HG02981 (cell line): ENCODE measurements at regions not wholly inside any gene's neighbourhood (a gene's known extent, or its start where the extent isn't known, plus 50 kb on each side); places are given as distances from the start of the nearest gene placed in this dataset.

ENCODE experiments used
- ATAC-seq: cut with Tn5 transposase; IDR thresholded peaks from one replicate; pipeline ENCODE4 v1.9.1; 2021; ENCODE audit warnings: mild to moderate bottlenecking, moderate library complexity; ENCODE audit not compliant: unreplicated experiment

DNA sequence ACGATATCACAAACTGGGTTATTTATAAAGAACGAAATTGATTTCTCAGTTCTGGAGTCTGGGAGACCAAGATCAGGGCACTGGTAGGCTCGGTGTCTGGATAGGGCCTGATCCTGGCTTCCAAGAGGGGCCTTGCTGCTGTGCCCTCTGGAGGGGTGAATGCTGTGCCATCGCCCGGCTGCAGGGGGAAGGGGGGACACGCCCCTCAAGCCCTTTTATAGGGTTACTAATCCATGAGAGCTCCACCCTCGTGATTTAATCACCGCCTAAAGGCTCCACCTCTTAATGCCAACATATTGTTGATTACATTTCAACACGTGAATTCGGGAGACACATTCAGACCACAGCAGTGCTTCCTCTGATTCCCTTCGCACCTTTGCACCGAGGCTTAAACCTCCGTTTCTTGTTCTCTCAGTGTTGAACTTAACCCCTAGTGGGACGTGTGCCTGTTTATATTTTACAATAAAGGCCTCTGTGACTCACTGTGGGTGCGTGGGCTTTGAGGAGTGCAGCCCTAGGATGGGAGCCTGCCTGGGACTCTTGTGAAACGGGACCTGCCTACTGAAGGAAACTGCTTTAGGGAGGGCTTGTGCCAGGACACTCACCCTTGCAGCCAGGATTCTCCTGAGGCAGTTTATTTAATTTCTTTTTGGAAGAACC, 52.4 kb upstream of the SPATA13 start:
- no peak for ATAC-seq

DNA sequence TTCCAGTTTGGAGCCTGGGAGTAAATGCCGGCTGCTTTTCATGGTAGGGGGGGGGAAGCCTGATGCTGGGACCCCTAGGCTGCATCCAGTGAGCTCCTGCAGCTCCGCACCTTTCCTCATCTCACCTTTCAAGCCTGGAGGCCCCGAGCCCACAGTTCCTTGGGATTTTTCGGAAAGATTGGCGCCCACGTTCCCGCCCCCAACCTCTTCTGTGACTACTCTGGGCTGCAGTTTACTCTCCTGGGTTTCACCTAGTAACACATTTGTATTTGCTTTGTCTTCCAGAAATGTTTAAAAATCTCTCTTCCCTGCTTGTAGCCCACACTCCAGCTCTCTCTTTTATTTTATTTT, 51.9 kb upstream of the SPATA13 start:
- no peak for ATAC-seq

DNA sequence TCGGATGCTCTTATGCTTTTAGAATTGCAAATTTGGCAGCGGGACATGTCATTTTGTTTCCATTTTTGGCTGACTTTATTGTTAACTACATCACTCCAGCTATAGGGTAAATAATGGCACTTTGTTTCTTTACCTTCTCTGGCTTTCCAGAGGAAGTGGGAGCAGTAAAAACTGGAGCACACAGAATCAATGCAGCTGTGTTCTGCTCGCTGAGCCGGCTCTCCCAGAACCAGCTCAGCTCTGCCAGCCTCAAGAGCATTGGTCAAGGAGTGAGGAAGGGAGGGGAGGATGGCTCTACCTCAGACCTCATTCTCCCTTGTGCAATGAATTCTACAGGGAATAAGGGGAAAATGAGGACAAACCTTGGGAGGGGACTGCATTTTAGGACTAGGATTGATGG, 50.5 kb upstream of the SPATA13 start:
- ATAC-seq = no peak
